NB4 (cell line): ENCODE measurements at regions not wholly inside any gene's neighbourhood (a gene's known extent, or its start where the extent isn't known, plus 50 kb on each side); places are given as distances from the start of the nearest gene placed in this dataset.
"Not testable (repeated sequence)": the region's sequence is repeated elsewhere in the genome, so short reads cannot be mapped to it uniquely, and the experiment has no call there.

Experiments used
- MYC ChIP-seq: IDR thresholded peaks from 2 replicates; pipeline ENCODE4 v1.6.1; 2011; ENCODE audit warnings: low read depth, low read length
- POLR2A ChIP-seq: IDR thresholded peaks from 2 replicates; pipeline ENCODE4 v1.6.1; 2011; ENCODE audit warnings: mild to moderate bottlenecking; ENCODE audit not compliant: insufficient read length; ENCODE audit errors: extremely low read depth
- TF ChIP-seq, protein P1 (sequence below): IDR thresholded peaks from one replicate; pipeline ENCODE4 v1.5.1; 2012; ENCODE audit warnings: low read depth, low read length
- TF ChIP-seq, protein P2 (sequence below): IDR thresholded peaks from 2 replicates; pipeline ENCODE4 v1.6.1; 2011; ENCODE audit warnings: low read depth, low read length

DNA sequence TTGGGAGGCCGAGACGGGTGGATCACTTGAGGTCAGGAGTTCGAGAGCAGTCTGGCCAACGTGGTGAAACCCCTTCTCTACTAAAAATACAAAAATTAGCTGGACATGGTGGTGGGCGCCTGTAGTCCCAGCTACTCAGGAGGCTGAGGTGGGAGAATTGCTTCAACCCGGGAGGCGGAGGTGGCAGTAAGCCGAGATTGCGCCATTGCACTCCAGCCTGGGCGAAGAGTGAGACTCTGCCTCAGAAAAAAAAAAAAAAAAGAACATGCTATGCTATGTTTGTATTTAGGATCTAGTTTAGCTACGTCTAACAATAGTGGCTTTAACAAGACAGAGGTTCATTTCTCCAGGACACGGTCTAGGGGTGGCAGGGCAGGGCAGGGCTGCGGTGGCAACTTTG, 103.3 kb downstream of the TNFRSF13B start:
- TF ChIP-seq, protein P1, sequence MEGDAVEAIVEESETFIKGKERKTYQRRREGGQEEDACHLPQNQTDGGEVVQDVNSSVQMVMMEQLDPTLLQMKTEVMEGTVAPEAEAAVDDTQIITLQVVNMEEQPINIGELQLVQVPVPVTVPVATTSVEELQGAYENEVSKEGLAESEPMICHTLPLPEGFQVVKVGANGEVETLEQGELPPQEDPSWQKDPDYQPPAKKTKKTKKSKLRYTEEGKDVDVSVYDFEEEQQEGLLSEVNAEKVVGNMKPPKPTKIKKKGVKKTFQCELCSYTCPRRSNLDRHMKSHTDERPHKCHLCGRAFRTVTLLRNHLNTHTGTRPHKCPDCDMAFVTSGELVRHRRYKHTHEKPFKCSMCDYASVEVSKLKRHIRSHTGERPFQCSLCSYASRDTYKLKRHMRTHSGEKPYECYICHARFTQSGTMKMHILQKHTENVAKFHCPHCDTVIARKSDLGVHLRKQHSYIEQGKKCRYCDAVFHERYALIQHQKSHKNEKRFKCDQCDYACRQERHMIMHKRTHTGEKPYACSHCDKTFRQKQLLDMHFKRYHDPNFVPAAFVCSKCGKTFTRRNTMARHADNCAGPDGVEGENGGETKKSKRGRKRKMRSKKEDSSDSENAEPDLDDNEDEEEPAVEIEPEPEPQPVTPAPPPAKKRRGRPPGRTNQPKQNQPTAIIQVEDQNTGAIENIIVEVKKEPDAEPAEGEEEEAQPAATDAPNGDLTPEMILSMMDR = not testable (repeated sequence)
- TF ChIP-seq POLR2A, MYC: not testable (repeated sequence)
- TF ChIP-seq, protein P2, sequence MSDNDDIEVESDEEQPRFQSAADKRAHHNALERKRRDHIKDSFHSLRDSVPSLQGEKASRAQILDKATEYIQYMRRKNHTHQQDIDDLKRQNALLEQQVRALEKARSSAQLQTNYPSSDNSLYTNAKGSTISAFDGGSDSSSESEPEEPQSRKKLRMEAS = not testable (repeated sequence)
